LNCaP clone FGC (cell line): ENCODE measurements at regions not wholly inside any gene's neighbourhood (a gene's known extent, or its start where the extent isn't known, plus 50 kb on each side); places are given as distances from the start of the nearest gene placed in this dataset.

Experiments
- DNase-seq: peaks from one replicate; pipeline ENCODE4 v3.0.0-alpha.2; 2011; ENCODE audit warnings: low read depth
- H3K4me3 ChIP-seq: 2 replicates; pipeline ENCODE4 v1.5.1; 2011; ENCODE audit warnings: mild to moderate bottlenecking, low read depth, low read length, control low read depth
- CTCF ChIP-seq: IDR thresholded peaks from 2 replicates; pipeline ENCODE4 v1.5.1; 2012; ENCODE audit warnings: mild to moderate bottlenecking; ENCODE audit not compliant: control insufficient read depth, insufficient read depth; ENCODE audit errors: extremely low read depth

GRCh38 chr5:174606646-174607045 lies 117.7 kb upstream of the MSX2 start:
- H3K4me3 ChIP-seq, result no peak overlapping the region
- DNase-seq, result no peak
- no peak for TF ChIP-seq CTCF

GRCh38 chr5:174607205-174607604 lies 117.2 kb upstream of the MSX2 start:
- DNase-seq, result no peak
- no peak overlapping the region for H3K4me3 ChIP-seq
- no peak for TF ChIP-seq CTCF

- no peak overlapping the region for H3K4me3 ChIP-seq
- no peak for DNase-seq
- no peak for TF ChIP-seq CTCF
Measured at GRCh38 chr5:174607916-174608315, 116.5 kb upstream of the MSX2 start.

- DNase-seq, result no peak
- no peak overlapping the region for H3K4me3 ChIP-seq
- no peak for TF ChIP-seq CTCF
Measured at GRCh38 chr5:174608631-174609097, 115.7 kb upstream of the MSX2 start.

- TF ChIP-seq CTCF, result no peak
- DNase-seq, result no peak
- no peak overlapping the region for H3K4me3 ChIP-seq
Measured at GRCh38 chr5:174609116-174609515, 115.3 kb upstream of the MSX2 start.

GRCh38 chr5:174610968-174611367 lies 113.4 kb upstream of the MSX2 start:
- TF ChIP-seq CTCF, result no peak
- H3K4me3 ChIP-seq, result no peak overlapping the region
- peak; percentile 7 for DNase-seq

- H3K4me3 ChIP-seq, result no peak overlapping the region
- TF ChIP-seq CTCF, result no peak
- DNase-seq, result no peak
Measured at GRCh38 chr5:174612686-174613085, 111.7 kb upstream of the MSX2 start.
